GM18867 (cell line): ENCODE measurements at regions not wholly inside any gene's neighbourhood (a gene's known extent, or its start where the extent isn't known, plus 50 kb on each side); places are given as distances from the start of the nearest gene placed in this dataset.

Experiments used
- ATAC-seq: cut with Tn5 transposase; IDR thresholded peaks from one replicate; pipeline ENCODE4 v1.9.1; 2021; ENCODE audit warnings: mild to moderate bottlenecking, moderate library complexity; ENCODE audit not compliant: unreplicated experiment

- no peak for ATAC-seq
These were observed 401.2 kb upstream of the SOX11 start for GRCh38 chr2:5290900-5291546.

GRCh38 chr2:5304640-5305039 is 387.5 kb upstream of the SOX11 start:
- ATAC-seq: no peak

DNA sequence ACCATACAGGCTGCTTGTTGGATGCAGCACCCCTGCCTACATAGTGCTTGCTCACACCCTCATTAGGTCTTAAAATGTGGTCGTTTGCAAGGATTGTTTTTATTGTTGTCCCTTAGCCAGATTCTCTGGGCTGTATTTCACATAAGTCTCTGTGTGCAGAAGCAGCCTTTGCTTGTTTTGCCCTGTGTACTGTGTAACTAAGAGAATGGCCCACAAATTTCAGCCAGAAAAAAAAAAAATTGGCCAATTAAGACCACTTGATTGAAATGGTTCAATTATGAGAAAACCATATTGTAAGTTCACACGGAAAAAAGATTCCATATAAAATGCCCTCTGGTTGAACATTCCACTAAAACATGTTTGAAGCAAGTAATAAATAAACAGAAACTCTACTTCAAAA is 377.1 kb upstream of the SOX11 start:
- ATAC-seq: no peak

GRCh38 chr2:5315512-5315911 is 376.7 kb upstream of the SOX11 start:
- no peak for ATAC-seq

DNA sequence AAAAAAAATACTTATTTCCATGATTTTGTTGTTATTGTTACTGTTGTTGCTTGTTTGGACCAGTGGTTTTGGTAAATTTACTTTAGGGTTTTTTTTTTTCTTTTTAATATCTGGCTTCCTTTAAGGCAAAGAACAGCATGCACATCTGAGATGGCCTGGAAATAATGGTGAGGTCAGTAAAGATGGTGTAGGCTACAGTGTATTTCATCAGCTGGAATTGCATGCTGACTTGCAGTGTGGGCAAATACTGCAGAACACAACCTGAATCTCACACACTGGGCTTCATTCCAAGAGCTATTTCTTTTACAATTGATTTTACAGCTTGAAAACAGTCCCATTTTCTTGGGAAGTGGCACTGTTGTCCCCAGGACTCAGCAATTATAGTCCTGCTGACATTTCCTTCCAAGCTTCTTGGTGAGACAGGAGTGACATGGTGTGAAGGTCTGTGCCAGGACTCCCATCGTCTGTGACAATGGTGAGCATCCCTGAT is 376.1 kb upstream of the SOX11 start:
- no peak for ATAC-seq

DNA sequence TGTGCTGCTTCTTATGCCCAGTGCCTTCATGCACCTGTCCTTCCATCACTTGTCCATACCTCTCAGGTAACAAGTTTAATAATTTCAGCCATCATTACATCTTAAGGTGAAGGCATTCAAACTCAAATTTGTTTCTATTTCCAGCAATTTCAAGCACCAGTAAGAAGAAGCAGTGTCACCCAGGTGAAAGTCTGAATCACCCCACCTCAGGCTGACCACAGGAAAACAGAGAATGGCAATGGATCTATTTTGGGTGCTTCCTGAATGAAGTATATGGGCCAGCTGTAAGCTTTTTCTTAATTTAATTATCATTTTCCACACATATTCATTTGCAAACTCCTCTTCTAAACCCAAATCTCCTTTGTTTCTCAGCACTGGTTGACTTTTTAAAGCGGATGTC is 372.7 kb upstream of the SOX11 start:
- no peak for ATAC-seq

- no peak for ATAC-seq
These were observed 369.8 kb upstream of the SOX11 start for GRCh38 chr2:5322396-5322795.

DNA sequence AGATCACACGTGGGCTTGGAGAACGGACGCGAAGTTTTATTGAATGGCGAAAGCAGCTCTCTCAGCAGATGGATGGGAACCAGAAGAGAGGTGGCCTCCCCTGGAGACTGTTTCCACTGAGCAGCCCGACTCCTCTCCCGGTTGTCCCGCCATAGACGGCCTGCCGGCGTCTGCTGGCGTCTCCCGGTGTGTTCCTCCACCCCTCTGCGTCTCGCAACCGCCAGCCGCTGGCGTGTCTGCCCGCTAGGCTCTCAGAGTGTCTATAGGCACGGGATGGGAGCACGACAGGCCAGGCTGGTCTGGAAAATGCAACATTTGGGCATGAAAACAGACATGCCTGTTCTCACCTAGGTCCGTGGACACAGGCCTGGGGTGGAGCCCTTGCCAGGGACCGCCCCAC is 366.7 kb upstream of the SOX11 start:
- no peak for ATAC-seq

DNA sequence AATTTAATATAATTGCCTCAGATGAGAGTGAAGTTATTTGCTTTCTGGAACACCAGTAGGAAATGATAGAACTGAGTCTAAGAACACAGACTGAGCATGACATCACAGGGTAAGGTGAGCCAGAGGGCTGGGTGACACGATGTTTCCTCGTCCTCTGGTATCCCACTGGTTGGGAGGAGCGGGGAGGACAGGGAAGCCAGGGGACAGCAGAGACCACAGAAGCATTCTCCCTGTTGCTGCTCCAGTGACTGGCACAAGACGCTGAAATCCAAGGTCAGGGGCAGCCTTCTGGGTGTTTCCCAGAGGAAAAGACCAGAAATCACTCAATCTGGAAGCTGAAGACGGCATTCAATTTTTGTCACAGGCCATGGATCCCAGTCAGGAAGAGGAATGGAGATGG is 363.4 kb upstream of the SOX11 start:
- ATAC-seq: no peak

GRCh38 chr2:5329763-5330162 is 362.4 kb upstream of the SOX11 start:
- ATAC-seq: no peak

GRCh38 chr2:5330961-5331360 is 361.2 kb upstream of the SOX11 start:
- ATAC-seq: no peak

GRCh38 chr2:5332925-5333324 is 359.3 kb upstream of the SOX11 start:
- ATAC-seq: no peak

DNA sequence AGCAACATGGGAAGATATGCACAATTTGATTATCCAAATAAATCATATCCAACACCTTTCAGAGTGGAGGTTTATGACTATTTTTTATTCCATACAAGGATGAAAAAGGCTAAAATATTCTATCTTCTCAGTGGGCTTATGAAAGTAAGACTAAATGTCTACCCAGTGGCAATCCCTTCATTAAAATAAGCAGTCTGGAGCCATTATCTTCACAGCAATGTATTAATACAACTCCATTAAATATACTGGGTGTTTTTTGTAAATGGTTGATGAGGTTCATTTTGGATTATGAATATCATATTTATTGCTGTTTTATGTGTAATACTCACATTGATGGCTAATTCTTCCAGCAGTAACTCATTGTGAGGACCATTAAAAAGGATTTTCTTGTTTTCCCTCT is 352.7 kb upstream of the SOX11 start:
- ATAC-seq: no peak

DNA sequence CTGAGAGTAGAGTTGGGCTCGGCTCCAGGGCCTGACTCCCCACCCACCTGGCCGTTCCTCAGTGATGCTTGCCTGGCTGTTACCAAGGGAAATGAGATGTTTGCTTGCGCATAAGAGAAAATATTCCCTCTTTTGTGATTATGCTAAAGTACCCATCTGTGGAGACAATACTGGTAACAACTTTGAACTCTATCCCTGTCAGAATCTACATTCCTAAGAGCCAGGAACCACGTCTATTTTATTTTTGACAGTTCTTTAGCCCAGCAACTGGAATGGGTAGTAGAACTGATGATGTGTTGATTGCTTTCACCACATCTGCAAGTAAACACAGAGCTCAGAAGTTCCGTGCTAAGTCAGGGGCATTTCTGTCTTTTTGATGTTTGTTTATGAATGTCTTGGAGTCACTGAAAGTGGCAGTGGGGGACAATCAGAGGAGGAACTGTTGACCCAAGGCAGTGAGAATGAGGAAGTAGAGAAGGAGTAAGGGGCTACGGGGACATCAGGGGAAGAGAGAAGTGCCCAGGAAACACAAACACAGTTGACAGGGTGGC is 348.3 kb upstream of the SOX11 start:
- no peak for ATAC-seq

DNA sequence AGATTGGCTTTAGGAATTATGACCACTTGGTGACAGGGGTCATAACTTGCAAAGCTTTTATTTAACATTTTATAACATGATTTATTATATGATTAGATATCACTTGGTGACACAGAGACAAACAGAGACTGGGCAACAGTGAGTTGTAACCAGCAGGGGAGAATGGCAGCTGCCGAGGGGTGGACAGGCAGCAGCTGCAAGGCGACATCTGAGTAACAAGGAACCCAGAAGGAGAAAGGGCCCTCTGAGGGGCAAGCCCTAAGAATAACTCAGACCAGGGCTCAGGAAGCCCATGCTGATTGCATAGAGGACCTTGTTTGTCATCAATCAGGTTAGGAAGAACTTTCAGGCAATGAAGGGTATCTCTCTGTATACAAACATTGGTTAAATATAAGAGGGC is 339.9 kb upstream of the SOX11 start:
- ATAC-seq: no peak

GRCh38 chr2:5353565-5353964 is 338.6 kb upstream of the SOX11 start:
- ATAC-seq: no peak

GRCh38 chr2:5359397-5359796 is 332.8 kb upstream of the SOX11 start:
- ATAC-seq: no peak

DNA sequence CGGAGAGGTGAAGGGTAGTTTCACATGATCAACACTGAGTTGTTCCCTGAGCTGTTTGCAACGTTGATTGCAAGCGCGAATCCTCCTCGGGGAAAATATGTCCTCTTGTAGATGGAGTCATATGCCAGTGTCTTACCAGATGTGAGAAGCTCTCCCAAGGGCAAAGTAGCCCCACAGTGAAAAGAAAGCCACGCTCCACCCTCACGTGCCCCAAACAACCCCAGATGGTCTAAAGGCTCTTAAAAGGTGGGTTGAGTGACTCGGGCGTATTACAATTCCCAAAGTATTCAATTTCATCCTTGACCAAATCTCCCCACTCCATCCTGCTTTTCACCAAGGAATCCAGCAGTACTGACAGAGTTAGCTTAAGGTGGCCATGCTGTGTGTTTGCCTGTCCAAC is 332.1 kb upstream of the SOX11 start:
- no peak for ATAC-seq

- no peak for ATAC-seq
These were observed 327.8 kb upstream of the SOX11 start for GRCh38 chr2:5364361-5364760.

DNA sequence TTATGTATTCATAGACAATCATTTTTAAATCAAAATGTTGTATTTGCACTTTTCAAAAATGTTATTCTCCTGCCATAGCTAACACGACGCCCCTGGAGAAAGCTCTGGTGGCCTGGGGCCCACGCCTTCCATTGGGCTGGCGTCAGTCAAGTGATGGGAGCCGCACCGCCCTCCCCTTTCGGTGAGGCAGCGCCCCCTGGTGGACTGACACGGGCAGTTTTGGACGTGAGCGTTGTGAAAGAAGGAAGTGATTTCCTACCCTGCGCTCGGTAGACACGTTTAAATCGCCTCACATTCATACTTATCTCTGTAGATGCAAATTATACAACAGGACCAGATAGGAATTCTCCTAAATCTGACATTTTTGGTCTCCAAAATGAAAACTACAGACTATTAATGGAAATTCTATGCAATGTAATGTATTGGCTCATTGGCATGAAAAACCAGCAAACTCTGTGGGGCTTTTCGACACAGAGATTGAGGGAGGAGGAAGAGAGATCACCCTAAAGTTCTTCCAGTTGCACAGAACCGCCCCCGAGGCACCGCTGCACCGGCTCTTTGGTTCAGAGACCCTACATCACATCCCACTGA is 326.2 kb upstream of the SOX11 start:
- ATAC-seq: peak; percentile 96

GRCh38 chr2:5367321-5367720 is 324.9 kb upstream of the SOX11 start:
- ATAC-seq: no peak

GRCh38 chr2:5368263-5368662 is 323.9 kb upstream of the SOX11 start:
- ATAC-seq: no peak

- no peak for ATAC-seq
These were observed 322.7 kb upstream of the SOX11 start for GRCh38 chr2:5369510-5369909.
